COR-L47 (cell line): ENCODE measurements at regions not wholly inside any gene's neighbourhood (a gene's known extent, or its start where the extent isn't known, plus 50 kb on each side); places are given as distances from the start of the nearest gene placed in this dataset.
A peak's percentile ranks its signal among the peaks of the same experiment; 100 is the strongest.

Source experiments
- DNase-seq: peaks from one replicate; lab custom pipeline; 2025; lab: John Stamatoyannopoulos, UW

- DNase-seq = no peak
These were observed 118.9 kb downstream of the TOMM20 start for GRCh38 chr1:235009561-235010306.

GRCh38 chr1:235009074-235009473 is 119.6 kb downstream of the TOMM20 start:
- no peak for DNase-seq

GRCh38 chr1:235008239-235008638 is 120.4 kb downstream of the TOMM20 start:
- no peak for DNase-seq

GRCh38 chr1:235006816-235007215 is 121.8 kb downstream of the TOMM20 start:
- no peak for DNase-seq

- DNase-seq = no peak
These were observed 122.4 kb downstream of the TOMM20 start for GRCh38 chr1:235006132-235006721.

GRCh38 chr1:235004840-235005391 is 123.7 kb downstream of the TOMM20 start:
- DNase-seq = no peak

- DNase-seq = no peak
These were observed 124.4 kb downstream of the TOMM20 start for GRCh38 chr1:235004276-235004675.

GRCh38 chr1:235002706-235003300 is 125.8 kb downstream of the TOMM20 start:
- no peak for DNase-seq

GRCh38 chr1:234999513-234999940 is 129.1 kb downstream of the TOMM20 start:
- no peak for DNase-seq

GRCh38 chr1:234997896-234998741 is 130.5 kb downstream of the TOMM20 start:
- no peak for DNase-seq

- DNase-seq = peak; percentile 91
These were observed 131.3 kb downstream of the TOMM20 start for GRCh38 chr1:234997201-234997895.

- no peak for DNase-seq
These were observed 132.3 kb downstream of the TOMM20 start for GRCh38 chr1:234996245-234996757.

- DNase-seq = no peak
These were observed 134.0 kb downstream of the TOMM20 start for GRCh38 chr1:234994436-234995295.

GRCh38 chr1:234992065-234992464 is 136.6 kb downstream of the TOMM20 start:
- DNase-seq = no peak

GRCh38 chr1:234990874-234991801 is 137.5 kb downstream of the TOMM20 start:
- no peak for DNase-seq

GRCh38 chr1:234990328-234990675 is 138.3 kb downstream of the TOMM20 start:
- DNase-seq = no peak

GRCh38 chr1:234989479-234990327 is 138.9 kb downstream of the TOMM20 start:
- DNase-seq = no peak

GRCh38 chr1:234989019-234989418 is 139.6 kb downstream of the TOMM20 start:
- DNase-seq = no peak
